GM21381 (cell line): ENCODE measurements at regions not wholly inside any gene's neighbourhood (a gene's known extent, or its start where the extent isn't known, plus 50 kb on each side); places are given as distances from the start of the nearest gene placed in this dataset.
"Not testable (repeated sequence)": the region's sequence is repeated elsewhere in the genome, so short reads cannot be mapped to it uniquely, and the experiment has no call there.

Experiments
- ATAC-seq: cut with Tn5 transposase; IDR thresholded peaks from one replicate; pipeline ENCODE4 v1.9.1; 2021; ENCODE audit warnings: mild to moderate bottlenecking, moderate library complexity; ENCODE audit not compliant: unreplicated experiment

DNA sequence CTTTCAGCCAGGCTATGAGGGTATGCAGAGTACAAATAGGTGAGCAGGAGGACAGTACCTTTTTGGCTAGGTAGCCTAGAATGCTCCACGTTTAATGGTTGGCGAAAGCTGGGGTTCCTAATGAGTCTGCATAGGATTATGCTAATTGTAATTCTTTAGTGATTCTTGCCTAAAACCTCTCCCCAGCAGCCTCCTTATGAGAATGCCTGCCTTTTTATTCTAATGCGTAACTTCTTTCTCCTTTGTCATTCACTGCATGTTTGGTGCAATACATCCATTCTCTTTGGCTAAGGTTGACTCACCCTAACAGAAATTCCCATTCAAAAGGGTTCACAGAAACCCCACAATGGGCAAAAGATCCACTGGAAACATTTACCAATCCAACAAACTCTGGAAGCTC lies 752.2 kb downstream of the FSCB start:
- ATAC-seq, result no peak

DNA sequence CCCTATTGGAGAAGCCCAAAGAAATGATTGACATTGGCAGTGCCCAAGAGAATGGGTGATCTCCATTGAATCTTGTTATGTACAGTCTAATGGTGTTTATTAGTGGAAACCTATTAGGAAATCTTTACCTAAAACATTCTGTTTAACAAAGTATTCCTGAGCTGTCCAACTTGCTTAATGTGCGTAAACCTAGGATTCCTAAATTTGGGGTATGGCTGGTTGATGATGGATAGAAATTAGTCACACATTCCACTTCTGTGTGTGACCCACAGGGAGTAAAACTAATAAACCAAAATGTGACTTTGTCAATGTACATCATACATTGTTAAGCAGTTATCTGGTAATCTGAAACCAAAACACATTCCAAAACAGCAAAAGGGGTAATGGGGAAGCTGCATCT lies 761.3 kb downstream of the FSCB start:
- no peak for ATAC-seq

DNA sequence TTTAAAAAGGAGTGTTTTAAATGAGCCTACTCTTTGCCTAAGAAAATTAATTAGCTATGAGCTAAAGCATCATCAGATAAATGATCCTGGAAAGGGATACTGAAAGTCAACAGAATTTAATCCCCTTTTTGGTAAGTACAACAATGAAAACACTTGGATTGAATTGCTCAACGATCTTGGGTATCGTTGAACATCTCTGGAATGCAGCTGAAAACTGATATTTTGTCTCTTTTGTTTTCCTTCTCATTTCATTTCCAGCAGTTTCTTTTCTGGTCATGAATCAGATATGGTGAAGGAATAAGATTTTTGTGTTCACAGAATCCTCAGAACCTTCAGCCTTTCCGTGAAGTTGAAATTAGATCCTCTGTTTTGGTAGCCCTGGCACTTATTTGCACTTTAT lies 771.2 kb downstream of the FSCB start:
- ATAC-seq, result no peak

DNA sequence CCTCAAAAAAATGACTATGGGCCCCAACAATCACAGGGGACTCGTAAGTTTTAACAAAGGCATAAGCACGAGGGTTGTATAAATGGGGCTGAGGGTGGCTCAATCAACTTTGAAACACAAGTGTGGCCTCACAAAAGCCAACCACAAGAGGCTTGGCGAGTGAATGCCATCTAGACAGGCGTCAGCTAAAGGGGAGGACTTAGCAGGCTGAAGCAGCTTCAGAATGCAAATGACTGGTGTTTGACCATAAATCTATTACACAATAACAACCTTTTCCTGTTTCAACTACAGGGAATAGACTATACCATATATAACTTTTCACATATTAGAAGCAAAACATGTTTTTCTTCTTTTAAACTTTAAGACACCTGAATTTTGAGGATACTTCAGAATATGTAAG lies 777.9 kb downstream of the FSCB start:
- no peak for ATAC-seq

DNA sequence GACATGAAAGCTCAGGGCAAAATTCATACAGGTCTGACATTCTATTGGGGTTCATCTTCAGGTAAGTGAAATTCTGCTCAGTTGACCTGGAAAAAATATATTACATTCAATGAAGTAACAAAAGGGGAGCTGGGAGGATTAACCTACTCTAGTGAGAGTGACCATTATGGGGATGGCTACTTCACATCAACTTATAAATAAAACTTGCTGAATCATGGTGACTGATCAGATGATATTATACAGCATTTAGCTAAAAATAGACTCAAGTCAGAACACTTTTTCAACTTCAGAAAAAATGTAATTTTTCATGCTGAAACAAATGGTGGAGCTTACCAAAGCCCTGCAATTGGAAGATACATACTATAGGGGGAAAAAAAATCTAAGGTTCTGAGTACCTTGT lies 800.2 kb downstream of the FSCB start:
- ATAC-seq, result no peak

DNA sequence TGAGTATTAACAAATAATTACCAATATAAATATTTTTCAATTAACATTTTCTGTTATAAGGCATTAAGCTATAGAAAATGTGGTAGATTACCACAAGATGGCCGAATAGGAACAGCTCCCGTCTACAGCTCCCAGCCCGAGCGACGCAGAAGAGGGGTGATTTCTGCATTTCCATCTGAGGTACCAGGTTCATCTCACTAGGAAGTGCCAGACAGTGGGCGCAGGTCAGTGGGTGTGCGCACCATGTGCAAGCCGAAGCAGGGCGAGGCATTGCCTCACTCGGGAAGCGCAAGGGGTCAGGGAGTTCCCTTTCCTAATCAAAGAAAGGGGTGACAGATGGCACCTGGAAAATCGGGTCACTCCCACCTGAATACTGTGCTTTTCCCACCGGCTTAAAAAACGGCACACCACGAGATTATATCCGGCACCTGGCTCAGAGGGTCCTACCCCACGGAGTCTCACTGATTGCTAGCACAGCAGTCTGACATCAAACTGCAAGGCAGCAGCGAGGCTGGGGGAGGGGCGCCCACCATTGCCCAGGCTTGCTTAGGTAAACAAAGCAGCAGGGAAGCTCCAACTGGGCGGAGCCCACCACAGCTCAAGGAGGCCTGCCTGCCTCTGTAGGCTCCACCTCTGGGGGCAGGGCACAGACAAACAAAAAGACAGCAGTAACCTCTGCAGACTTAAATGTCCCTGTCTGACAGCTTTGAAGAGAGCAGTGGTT lies 808.4 kb downstream of the FSCB start:
- ATAC-seq, result not testable (repeated sequence)

DNA sequence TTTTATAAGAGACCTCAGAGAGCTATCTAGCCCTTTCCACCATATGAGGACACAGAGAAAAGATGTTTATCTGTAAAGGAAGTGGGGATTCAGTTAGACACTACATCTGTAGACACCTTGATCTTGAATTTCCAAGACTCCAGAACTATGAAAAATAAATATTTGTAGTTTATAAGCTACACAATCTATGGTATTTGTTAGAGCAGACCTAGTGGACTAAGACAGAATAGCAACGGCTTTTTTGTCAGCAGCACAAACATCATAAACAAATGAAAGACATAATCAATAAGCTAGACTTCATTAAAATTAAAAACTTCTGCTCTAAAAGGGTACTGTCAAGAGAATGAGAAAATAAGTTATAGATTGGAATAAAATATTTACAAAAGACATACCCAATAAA lies 810.1 kb downstream of the FSCB start:
- no peak for ATAC-seq

DNA sequence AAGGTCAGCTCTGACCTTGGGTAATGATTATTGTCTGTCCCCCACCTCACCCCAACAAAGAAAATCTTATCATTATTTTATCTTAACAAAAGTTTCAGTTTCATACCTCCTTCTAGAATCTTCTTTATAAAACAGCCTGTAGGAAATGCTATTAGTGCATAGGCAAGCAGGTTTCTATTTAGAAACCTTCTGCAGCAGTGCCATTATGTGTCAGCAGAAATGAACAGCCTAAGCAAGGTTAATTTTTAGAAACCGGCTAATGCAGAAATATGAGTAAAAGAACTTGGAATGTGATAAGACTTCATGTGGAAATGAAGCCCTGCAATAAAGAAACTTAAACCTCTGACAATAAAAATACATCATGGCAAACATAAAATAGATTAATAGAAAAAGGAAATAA lies 814.4 kb downstream of the FSCB start:
- no peak for ATAC-seq

DNA sequence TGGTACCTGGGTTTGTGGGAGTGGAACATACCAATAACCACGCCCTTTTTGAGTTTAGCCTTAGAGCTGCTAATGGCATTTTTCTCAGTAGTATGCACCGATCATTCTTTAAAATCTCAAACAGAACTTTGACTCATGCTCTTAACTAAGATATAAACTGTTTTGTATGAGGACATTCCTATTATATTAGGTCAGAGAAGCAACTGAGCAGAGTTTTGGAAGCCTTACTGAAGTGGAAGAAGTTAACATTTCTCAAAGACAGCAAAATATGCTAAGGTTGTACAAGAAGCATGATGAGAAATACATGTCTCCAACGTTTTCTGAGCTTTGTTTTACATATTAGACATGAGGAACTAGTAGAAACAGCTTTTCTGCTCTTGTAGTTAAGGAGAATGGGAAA lies 819.2 kb downstream of the FSCB start:
- no peak for ATAC-seq

DNA sequence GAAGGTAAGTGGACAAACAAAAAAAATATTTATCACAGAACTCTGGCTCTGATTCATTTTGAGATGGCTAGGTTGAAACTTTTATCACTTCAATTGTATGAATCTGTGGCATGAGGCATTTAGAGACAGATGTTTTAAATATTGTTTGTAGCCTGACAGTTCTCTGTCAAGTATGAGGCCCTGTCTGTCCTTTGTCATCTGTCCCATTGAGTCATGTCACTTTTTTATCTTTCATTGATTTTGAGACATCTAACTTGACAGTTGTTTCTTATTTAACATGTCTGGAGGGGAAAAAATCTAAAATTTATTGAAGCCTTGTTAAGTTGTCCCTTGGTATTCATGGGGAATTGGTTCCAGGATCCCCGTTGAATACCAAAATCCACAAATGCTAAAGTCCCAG lies 829.5 kb downstream of the FSCB start:
- ATAC-seq, result no peak

DNA sequence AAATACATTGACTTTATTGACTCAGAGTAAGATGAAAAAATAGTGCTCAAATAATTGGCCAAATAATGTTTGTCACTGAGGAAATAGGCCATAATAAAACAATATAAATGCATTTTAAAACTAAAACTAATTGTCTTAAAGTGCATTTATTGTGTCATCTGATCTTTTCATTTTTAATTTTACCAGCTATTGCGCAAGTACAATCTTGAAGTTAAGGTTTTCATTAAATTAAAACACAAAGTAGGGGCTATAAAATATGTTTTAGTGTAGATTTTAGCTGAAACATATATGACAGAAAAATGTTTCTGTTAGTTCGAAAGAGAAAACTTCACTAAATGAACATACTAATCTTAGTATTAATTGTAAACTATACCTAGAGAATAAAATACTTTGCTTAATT lies 832.8 kb downstream of the FSCB start:
- ATAC-seq, result no peak

DNA sequence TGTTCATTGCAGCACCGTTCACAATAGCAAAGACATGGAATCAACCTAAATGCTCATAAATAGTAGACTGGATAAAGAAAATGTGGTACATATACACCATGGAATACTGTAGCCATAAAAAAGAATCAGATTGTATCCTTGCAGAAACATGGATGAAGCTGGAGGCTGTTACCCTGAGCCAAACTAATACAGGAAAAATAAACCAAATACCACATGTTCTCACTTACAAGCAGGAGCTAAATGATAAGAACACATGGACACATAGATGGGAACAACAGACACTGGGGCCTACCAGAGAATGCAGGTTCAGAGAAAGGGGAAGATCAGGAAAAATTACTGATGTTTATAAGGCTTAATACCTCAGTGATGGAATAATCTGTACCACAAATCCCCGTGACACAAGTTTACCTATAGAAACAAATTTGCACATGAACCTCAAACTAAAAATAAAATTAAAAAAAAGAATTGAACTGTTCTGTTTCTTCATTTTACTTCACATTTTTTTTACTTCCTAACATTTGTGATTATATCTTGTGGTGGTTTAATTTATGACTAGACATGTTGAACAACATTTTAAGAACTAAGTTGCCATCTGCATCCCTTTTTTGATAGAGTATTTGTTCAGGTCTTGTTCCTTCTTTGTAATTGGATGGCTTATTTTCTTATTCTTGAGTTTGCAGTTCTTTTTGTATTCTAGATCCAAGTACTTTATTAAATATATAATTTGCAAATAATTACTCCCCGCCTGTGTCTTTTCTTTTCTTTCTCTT lies 835.2 kb downstream of the FSCB start:
- no peak for ATAC-seq

DNA sequence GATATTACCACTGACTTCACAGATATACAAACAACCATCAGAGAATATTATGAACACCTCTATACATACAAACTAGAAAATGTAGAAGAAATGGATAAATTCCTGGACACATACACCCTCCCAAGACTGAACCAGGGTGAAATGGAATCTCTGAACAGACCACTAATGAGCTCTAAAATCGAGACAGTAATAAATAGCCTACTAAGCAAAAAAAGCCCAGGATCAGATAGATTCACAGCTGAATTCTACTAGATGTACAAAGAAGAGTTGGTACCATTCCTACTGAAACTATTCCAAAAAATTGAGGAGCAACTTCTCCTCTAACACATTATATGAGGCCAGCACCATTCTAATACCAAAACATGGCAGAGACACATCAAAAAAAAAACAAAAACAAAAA lies 837.7 kb downstream of the FSCB start:
- ATAC-seq, result no peak

DNA sequence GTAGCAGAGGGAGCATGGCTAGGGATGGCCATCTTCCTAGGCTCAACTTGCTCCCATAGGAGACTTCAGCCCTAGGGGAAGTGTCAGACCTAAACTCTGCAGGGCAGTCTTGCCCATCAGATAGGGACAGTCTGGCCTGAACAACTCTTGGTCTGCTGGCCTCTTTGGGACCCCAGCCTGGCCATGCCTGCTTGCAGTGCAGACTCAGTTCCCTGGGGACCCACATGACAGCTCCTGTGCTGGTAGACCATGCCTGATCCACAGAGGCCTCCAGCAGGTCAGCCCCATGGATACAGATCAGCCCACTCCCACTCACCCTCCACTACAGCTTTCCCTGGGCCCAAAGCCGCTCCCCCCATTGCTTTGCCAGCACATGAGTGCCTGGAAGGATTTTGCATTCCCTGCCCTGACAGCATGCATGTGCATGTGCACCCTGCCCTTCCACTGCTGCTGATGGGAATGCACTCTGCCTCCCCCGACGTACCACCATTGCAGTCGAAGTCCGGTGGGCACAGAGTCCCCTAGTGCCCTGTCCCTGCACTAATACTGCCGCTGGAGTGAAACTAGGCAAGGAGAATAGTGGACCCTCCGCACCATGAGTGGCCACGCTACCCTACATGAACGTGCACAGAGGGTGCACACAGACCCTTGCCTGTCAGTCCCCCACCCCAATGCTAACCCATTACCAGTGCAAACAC lies 841.4 kb downstream of the FSCB start:
- no peak for ATAC-seq

DNA sequence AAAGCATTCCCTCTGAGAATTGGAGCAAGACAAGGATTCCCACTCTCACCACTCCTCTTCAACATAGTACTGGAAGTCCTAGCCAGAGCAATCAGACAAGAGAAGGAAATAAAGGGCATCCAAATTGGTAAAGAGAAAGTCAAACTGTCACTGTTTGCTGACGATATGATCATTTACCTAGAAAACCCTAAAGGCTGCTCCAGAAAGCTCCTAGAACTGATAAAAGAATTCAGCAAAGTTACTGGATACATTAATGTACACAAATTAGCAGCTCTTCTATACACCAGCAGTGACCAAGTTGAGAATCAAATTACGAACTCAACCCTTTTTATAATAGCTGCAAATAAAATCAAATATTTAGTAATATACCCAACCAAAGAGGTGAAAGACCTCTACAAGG lies 851.9 kb downstream of the FSCB start:
- not testable (repeated sequence) for ATAC-seq

DNA sequence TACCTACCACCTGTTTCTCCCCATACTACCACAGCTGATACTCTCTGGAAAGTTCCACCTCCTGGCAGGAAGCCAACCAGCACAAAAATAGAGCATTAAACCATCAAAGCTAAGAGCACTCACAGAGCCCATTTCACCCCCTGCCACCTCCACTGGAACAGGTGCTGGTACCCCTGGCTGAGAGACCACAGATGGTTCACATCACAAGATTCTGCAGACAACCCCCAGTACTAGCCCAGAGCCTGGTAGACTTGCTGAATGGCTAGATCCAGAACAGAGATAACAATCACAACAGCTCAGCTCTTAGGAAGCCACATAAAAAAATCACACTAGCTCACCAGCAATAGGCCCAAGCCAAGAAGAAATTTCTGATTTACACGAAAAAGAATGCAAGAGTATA lies 855.2 kb downstream of the FSCB start:
- ATAC-seq, result no peak

DNA sequence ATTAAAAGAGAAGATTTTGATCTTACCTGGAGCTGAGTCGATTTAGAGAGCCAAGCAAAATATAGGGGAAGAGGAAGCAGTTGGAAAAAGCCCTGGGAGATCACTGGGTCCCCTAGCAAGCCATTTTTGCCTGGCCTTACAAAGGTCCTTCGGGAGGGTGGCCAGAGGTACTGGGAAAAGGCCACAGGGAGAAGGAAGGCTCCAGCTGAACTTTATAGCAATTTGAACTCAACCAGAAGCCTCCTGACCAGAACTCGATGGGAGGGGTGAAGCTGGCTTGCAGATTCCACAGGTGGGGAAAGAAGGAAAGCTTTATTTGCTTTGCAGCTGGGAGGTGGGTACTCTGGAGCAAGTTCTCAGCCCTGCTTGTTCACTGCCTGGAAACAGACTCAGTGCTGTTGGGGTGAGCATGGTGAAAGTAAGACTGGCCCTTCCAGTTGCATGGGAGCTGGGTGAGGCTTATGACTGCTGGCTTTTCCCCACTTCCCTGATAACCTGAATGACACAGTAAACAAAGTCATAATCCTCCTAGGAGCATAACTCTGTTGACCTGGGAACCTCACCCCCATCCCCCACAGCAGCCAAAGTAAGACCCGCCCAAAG lies 855.8 kb downstream of the FSCB start:
- ATAC-seq, result no peak

DNA sequence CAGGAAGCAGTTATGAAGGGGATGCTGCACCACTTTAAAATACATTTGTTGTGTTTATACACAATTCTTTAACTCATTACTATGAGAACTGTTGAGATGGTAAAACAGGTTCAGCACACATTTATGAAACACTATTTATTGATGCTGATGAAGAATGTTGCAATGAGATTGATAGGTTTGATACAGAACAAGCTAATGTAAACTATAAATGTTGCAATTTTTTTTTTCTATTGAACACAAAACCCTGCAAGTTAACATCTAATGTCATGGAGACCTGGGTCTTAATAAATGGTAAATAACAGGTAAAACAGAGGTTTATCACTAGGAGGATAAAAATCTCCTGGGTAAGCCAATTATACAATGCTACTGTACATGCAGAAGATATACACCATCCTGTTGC lies 857.6 kb downstream of the FSCB start:
- no peak for ATAC-seq

DNA sequence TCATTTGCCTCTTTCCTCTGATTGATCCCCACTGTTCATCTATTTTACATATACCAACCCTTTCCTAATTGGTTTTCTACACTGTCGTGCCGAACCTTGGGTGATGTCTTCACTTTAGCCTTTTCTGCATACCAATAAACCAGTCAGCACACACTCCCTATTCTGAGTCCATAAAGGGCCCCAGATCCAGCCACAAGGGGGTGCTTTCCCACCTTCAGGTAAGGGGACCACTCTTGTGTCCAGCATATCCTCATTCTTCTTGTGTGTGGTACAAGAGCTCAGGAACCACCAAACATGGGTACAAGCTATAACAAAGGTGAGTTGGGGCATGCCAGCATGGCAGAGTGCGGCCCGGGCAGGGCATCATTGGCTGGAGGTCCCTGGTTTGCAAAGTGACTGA lies 859.8 kb downstream of the FSCB start:
- ATAC-seq, result no peak

DNA sequence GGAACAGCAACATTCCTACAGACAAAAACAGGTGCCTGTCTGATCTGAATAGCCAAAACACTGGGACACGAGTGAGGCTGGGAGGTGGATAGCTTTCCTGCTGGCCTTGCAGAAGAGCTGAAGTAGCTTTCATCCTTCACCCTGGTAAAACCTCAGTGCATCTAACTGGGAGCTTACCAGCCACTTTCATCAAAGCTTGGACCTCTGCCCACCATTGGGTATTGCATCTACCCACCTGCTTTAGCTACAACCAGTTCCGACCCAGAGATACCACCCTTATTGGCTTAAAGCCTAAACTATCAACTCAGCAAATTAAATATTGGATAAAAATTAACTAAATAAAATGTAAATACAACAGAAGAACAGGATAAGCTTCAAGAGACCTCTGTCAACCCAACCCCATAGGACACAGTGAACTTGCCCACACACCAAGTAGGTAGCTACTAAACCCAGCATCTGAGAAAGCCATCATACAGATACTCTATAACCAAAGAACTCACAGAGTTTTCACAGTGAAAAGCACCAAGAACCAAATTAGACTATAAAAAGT lies 866.3 kb downstream of the FSCB start:
- ATAC-seq, result no peak

DNA sequence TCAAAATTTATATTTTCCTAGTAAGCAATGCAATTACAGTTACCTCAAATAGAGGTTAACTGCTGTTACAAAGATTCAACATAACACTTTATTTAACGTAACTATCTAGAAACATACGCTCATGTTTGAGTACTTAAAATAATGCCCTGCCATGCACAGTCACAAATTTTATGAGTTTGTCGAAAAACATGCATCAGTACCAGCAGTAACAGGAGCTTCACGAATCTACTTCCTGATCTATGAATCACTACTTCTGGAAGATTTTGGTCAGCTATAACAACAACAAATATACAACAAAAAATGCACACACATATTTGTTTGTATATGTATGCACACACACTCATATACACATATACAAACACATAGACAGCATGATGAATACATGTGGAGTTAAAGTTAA lies 881.8 kb downstream of the FSCB start:
- ATAC-seq, result no peak
